HL-60/S4 treated with phorbol 12-myristate 13-acetate at 8.2 ng/mL for 4 days and 3 days (cell line): ENCODE measurements at regions not wholly inside any gene's neighbourhood (a gene's known extent, or its start where the extent isn't known, plus 50 kb on each side); places are given as distances from the start of the nearest gene placed in this dataset.
"Not testable (repeated sequence)": the region's sequence is repeated elsewhere in the genome, so short reads cannot be mapped to it uniquely, and the experiment has no call there.

ENCODE experiments used
- in situ Hi-C: fragments of 300-500 bp; cut with MboI; formaldehyde crosslinking; loops from 2 replicates; pipeline ENCODE4 v1.15.0; 2022; ENCODE audit warnings: low sequenced_read_pairs

DNA sequence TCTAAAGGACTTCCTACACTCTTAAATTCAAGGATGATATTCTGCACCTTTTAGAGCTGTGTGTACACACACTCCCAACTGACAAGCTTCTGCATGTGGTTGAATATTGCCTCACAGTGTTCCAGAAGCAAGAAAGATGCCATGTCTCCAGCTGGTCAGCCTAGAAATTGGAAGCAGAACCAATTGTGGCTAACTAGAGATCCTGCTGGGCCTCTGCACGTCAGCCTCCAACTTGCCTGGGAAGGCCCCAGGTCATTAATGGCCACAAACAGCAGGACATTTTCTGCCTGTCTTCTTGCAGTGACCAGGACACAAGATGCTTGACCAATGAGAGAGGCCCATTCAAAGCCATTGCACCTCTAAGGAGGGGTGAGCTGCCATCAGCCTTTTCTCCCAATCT lies 571.9 kb upstream of the BRINP1 start:
- in situ Hi-C loops = no loop called here

DNA sequence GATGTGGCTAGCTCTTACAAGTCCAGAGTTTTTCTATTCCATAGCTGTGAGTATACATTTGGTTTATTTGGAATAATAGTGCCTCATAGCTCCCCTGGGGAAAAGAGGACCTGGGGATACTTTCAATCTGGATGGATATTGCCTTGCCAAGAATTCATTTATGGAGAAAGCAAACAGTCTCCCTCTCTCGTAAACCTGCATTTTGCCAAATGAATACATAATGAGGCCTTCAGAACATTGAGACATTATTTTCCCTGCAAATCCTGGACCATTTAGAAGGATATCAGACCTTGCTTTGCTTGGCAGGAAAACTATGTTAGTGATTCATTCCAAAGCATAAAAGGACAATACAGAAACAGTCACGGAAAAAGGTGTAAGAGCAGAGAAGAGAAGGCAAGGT lies 569.6 kb upstream of the BRINP1 start:
- in situ Hi-C loops = no loop called here

GRCh38 chr9:119934497-119934896 lies 565.3 kb upstream of the BRINP1 start:
- in situ Hi-C loops = no loop called here

- in situ Hi-C loops = no loop called here
Measured at GRCh38 chr9:119933191-119933590, 564.0 kb upstream of the BRINP1 start.

- in situ Hi-C loops = no loop called here
Measured at GRCh38 chr9:119924736-119925135, 555.5 kb upstream of the BRINP1 start.

DNA sequence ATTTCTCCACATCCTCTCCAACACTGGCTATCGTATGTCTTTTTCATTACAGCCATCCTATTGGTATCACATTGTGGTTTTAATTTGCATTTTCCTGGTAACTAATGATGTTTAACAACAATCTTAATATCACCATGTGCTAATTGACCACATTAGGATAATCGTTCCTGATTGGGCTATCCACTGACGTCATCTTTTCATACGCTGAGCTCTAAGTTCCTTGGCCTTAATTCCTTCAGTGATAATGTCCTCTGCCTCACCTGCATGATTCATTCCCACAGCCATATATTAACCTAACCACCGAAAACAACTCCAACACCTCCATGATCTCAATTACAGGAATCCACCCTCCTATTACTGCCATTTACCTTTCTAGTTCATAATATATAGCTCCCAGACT lies 547.9 kb upstream of the BRINP1 start:
- in situ Hi-C loops = no loop called here

- in situ Hi-C loops = no loop called here
Measured at GRCh38 chr9:119907056-119907455, 537.8 kb upstream of the BRINP1 start.

DNA sequence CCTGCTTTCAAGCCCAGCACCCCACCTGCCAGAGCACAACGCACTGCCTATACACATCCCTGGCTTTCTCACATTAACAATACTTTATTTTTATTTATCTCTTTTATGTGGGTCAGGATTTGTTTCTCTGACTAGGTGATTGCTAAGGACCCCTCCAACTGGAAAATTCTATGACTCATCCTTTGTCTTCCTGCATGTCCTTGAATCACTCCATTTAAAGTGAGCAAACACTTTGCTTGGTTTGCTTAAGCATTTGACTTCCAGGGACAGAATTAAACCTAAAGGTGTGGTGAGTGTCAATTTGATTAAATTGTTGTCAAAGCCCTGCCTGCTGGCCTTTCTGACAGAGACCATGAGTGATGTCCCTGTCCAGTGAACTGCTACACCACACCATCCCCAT lies 536.5 kb upstream of the BRINP1 start:
- in situ Hi-C loops = no loop called here

DNA sequence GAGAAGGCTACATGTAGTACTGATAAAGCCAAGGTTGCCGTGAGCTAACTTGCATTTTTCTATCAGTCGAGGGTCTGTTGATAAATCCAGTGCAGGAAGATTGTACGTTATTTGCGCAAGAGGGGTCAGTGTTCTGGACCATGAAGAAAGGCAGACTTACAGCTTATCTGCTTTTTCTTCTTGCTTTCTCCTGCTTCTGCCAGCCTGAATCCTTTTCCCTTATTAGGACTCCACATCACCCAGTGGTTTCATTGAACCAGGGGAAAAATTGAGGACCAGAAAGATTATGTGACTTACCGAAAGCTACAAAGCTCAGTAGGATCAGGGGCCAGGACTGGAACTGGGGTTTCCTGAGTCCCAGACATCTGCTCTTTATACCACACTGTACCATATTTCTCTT lies 534.6 kb upstream of the BRINP1 start:
- in situ Hi-C loops = no loop called here

DNA sequence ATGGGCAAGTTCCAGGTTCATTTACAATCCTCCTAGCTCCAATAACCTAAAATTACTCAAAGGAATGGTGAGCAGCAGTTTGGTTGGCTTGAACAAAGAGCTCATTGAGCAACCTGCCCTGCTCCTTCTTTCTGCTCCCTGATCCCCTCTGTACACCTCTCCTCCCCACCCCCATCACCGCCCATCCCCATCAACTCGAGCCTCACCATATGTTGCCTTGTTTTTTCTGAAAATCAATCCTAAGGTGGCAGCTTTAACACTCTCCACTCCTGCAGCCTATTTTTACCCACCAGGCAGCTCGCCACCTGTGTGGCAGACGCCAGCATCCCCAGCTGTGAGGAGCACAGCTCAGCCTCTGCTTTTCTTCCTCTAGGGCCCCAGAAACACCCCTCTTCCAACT lies 533.4 kb upstream of the BRINP1 start:
- in situ Hi-C loops = no loop called here

GRCh38 chr9:119898316-119898715 lies 529.1 kb upstream of the BRINP1 start:
- in situ Hi-C loops = no loop called here

- in situ Hi-C loops = no loop called here
Measured at GRCh38 chr9:119884438-119884837, 515.2 kb upstream of the BRINP1 start.

DNA sequence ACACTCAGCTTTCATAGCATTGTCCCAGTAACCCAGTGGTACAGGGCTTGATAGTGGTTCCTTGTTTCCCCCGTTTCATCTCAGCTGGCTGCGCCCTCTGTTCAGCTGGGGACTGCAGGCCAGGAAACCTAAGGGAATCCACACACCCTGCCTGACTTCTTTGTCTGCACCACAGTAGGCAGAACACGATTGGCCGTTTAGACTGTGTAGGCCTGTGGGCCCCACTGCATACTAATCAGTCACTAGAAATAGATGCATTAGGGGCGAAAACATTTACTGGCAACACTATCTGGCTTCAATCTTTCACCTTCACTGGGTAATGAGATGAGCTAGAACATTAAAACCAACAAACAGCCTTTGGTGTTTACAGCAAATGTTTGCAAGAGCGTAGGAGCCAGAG lies 512.7 kb upstream of the BRINP1 start:
- in situ Hi-C loops = no loop called here

DNA sequence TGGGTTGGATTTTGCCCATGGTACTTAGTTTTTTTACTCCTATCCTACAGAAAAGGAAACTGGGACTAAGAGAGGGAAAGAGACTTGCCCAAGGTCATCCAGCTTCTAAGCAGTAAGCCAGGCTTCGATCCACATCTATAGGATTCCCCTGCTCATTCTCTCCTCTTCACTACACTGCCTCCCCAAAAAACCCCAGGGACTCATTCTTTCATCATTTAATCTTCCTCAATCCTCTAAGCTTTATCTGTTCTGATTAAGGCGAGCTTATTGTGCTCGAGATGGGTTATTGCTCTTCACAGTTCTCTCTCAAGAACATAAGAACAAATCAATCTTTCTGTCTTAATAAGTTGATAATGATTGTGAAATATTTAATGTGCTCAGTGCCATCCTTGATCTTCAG lies 511.1 kb upstream of the BRINP1 start:
- in situ Hi-C loops = no loop called here

- in situ Hi-C loops = no loop called here
Measured at GRCh38 chr9:119877306-119877705, 508.1 kb upstream of the BRINP1 start.

DNA sequence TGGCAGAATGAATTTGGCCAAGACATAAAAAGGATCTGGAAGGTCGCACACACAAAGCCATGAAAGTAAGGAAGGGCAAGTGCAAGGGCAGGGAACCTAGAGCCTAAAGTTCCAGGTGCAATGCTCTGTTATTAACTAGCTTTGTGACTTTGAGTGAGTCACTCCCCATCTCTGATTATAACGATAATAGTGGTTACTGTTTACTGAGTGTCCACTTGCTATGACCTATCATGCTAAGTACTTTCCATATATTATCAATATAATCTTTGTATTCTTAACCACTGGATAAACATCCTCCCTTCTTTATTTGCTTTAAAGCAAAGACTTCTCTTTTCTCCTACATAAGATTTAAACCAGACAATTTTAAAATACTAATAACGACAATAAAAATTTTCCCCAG lies 504.6 kb upstream of the BRINP1 start:
- in situ Hi-C loops = no loop called here

GRCh38 chr9:119870251-119870650 lies 501.0 kb upstream of the BRINP1 start:
- in situ Hi-C loops = not testable (repeated sequence)

GRCh38 chr9:119868694-119869093 lies 499.5 kb upstream of the BRINP1 start:
- in situ Hi-C loops = no loop called here

GRCh38 chr9:119861842-119862241 lies 492.6 kb upstream of the BRINP1 start:
- in situ Hi-C loops = no loop called here

- in situ Hi-C loops = no loop called here
Measured at GRCh38 chr9:119859128-119859527, 489.9 kb upstream of the BRINP1 start.

- in situ Hi-C loops = no loop called here
Measured at GRCh38 chr9:119853126-119853525, 483.9 kb upstream of the BRINP1 start.

GRCh38 chr9:119852390-119852789 lies 483.2 kb upstream of the BRINP1 start:
- in situ Hi-C loops = no loop called here

DNA sequence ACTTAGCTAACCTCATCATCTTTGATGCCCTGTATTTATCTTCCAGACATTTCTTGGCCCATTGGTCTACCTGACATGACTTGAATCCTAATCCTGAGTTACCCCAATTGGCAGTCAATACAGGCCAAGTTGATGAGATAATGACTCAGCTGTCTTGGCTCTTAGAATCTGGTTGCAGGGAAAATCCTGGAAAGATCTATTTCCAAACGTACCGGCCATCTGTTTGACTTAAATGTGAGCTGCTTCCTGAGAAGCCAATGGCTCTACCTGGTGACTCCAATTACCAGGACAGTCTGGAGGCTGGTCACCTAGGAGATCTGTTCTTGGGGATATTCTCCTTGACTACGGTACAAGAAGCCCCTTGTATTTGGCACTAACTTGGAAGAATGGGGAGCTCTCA lies 475.2 kb upstream of the BRINP1 start:
- in situ Hi-C loops = no loop called here

- in situ Hi-C loops = no loop called here
Measured at GRCh38 chr9:119841016-119841415, 471.8 kb upstream of the BRINP1 start.
